ENCODE measurements at regions not wholly inside any gene's neighbourhood (a gene's known extent, or its start where the extent isn't known, plus 50 kb on each side); places are given as distances from the start of the nearest gene placed in this dataset.

GRCh38 chr4:135204311-135204710, 1002.7 kb upstream of the PABPC4L start:
- no peak for DNase-seq

- no peak for DNase-seq
These were observed 999.5 kb upstream of the PABPC4L start for GRCh38 chr4:135201081-135201480.

GRCh38 chr4:135197641-135198040, 996.1 kb upstream of the PABPC4L start:
- no peak for DNase-seq

GRCh38 chr4:135194477-135194876, 992.9 kb upstream of the PABPC4L start:
- no peak for DNase-seq

GRCh38 chr4:135192751-135193535, 991.4 kb upstream of the PABPC4L start:
- DNase-seq, result no peak

GRCh38 chr4:135191596-135191995, 990.0 kb upstream of the PABPC4L start:
- DNase-seq, result no peak

- no peak for DNase-seq
These were observed 984.4 kb upstream of the PABPC4L start for GRCh38 chr4:135186002-135186401.

GRCh38 chr4:135185256-135185655, 983.7 kb upstream of the PABPC4L start:
- no peak for DNase-seq

GRCh38 chr4:135184715-135185114, 983.1 kb upstream of the PABPC4L start:
- DNase-seq, result no peak

GRCh38 chr4:135177321-135177720, 975.7 kb upstream of the PABPC4L start:
- DNase-seq, result no peak

- no peak for DNase-seq
These were observed 965.1 kb upstream of the PABPC4L start for GRCh38 chr4:135166661-135167060.

- no peak for DNase-seq
These were observed 963.0 kb upstream of the PABPC4L start for GRCh38 chr4:135164601-135165000.

- no peak for DNase-seq
These were observed 942.9 kb upstream of the PABPC4L start for GRCh38 chr4:135144498-135144897.

- DNase-seq, result no peak
These were observed 922.6 kb upstream of the PABPC4L start for GRCh38 chr4:135124196-135124595.

GRCh38 chr4:135123632-135124031, 922.0 kb upstream of the PABPC4L start:
- no peak for DNase-seq

GRCh38 chr4:135122457-135122856, 920.9 kb upstream of the PABPC4L start:
- no peak for DNase-seq

- no peak for DNase-seq
These were observed 918.6 kb upstream of the PABPC4L start for GRCh38 chr4:135120195-135120594.

- DNase-seq, result no peak
These were observed 912.5 kb upstream of the PABPC4L start for GRCh38 chr4:135114079-135114478.

GRCh38 chr4:135098061-135098460, 896.5 kb upstream of the PABPC4L start:
- DNase-seq, result no peak

- no peak for DNase-seq
These were observed 871.8 kb upstream of the PABPC4L start for GRCh38 chr4:135073389-135073788.

GRCh38 chr4:135072553-135072952, 871.0 kb upstream of the PABPC4L start:
- DNase-seq, result no peak

GRCh38 chr4:135065366-135065765, 863.8 kb upstream of the PABPC4L start:
- DNase-seq, result no peak

- no peak for DNase-seq
These were observed 848.6 kb upstream of the PABPC4L start for GRCh38 chr4:135050086-135050717.

GRCh38 chr4:135032670-135033069, 831.1 kb upstream of the PABPC4L start:
- DNase-seq, result no peak
